ENCODE measurements at regions not wholly inside any gene's neighbourhood (a gene's known extent, or its start where the extent isn't known, plus 50 kb on each side); places are given as distances from the start of the nearest gene placed in this dataset.

DNA sequence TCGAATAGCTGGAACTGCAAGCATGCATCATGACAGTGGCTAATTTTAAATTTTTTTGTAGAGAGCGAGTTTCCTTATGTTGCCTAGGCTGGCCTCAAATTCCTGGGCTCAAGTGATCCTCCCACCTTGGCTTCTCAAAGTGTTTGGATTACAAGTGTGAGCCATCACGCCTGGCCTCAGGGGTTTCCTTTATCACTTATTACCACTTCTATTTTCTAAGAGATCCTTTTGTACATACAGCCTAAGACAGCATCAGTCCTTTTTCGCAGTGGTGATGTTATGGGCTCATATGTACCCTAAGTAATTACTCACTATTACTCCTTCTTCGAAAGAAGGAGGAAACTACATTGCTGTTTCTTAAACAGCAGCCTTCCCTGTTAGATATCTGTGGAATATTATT is 54.1 kb upstream of the CDKN2AIP start:
- TF ChIP-seq, protein P1, sequence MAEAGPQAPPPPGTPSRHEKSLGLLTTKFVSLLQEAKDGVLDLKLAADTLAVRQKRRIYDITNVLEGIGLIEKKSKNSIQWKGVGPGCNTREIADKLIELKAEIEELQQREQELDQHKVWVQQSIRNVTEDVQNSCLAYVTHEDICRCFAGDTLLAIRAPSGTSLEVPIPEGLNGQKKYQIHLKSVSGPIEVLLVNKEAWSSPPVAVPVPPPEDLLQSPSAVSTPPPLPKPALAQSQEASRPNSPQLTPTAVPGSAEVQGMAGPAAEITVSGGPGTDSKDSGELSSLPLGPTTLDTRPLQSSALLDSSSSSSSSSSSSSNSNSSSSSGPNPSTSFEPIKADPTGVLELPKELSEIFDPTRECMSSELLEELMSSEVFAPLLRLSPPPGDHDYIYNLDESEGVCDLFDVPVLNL (CRISPR knock-in tag; IDR thresholded peaks at IDR 0.05; ENCODE audit: borderline replicate concordance, low read depth): no peak
- no peak for TF ChIP-seq ZNF219 (CRISPR knock-in tag; IDR thresholded peaks at IDR 0.05; ENCODE audit: borderline replicate concordance)
- TF ChIP-seq, protein P2, sequence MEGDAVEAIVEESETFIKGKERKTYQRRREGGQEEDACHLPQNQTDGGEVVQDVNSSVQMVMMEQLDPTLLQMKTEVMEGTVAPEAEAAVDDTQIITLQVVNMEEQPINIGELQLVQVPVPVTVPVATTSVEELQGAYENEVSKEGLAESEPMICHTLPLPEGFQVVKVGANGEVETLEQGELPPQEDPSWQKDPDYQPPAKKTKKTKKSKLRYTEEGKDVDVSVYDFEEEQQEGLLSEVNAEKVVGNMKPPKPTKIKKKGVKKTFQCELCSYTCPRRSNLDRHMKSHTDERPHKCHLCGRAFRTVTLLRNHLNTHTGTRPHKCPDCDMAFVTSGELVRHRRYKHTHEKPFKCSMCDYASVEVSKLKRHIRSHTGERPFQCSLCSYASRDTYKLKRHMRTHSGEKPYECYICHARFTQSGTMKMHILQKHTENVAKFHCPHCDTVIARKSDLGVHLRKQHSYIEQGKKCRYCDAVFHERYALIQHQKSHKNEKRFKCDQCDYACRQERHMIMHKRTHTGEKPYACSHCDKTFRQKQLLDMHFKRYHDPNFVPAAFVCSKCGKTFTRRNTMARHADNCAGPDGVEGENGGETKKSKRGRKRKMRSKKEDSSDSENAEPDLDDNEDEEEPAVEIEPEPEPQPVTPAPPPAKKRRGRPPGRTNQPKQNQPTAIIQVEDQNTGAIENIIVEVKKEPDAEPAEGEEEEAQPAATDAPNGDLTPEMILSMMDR (IDR thresholded peaks at IDR 0.05): no peak
- TF ChIP-seq, protein P3, sequence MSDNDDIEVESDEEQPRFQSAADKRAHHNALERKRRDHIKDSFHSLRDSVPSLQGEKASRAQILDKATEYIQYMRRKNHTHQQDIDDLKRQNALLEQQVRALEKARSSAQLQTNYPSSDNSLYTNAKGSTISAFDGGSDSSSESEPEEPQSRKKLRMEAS (CRISPR knock-in tag; IDR thresholded peaks at IDR 0.05): no peak
- no peak for TF ChIP-seq SMAD3 (CRISPR knock-in tag; IDR thresholded peaks at IDR 0.05; ENCODE audit: borderline replicate concordance)
- no peak for TF ChIP-seq CBFB (CRISPR knock-in tag; IDR thresholded peaks at IDR 0.05; ENCODE audit: low read depth)
- TF ChIP-seq JUN (CRISPR knock-in tag; IDR thresholded peaks at IDR 0.05): no peak
- no peak for TF ChIP-seq KAT7 (CRISPR knock-in tag; IDR thresholded peaks at IDR 0.05; ENCODE audit: borderline replicate concordance)
- TF ChIP-seq MYBL2 (CRISPR knock-in tag; IDR thresholded peaks at IDR 0.05): no peak
- TF ChIP-seq, protein P4, sequence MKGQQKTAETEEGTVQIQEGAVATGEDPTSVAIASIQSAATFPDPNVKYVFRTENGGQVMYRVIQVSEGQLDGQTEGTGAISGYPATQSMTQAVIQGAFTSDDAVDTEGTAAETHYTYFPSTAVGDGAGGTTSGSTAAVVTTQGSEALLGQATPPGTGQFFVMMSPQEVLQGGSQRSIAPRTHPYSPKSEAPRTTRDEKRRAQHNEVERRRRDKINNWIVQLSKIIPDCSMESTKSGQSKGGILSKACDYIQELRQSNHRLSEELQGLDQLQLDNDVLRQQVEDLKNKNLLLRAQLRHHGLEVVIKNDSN (CRISPR knock-in tag; IDR thresholded peaks at IDR 0.05): no peak
- no peak for TF ChIP-seq ZNF416 (CRISPR knock-in tag; IDR thresholded peaks at IDR 0.05)
- TF ChIP-seq ETV6 (CRISPR knock-in tag; IDR thresholded peaks at IDR 0.05): no peak

All from WTC11 (cell line).